GM12892 (cell line): ENCODE measurements at regions not wholly inside any gene's neighbourhood (a gene's known extent, or its start where the extent isn't known, plus 50 kb on each side); places are given as distances from the start of the nearest gene placed in this dataset.
"Not testable (repeated sequence)": the region's sequence is repeated elsewhere in the genome, so short reads cannot be mapped to it uniquely, and the experiment has no call there.

Experiments
- DNase-seq: peaks from one replicate; pipeline ENCODE4 v3.0.0; 2011; ENCODE audit not compliant: insufficient read length
- FAIRE-seq: peaks from 2 replicates; lab custom pipeline; 2011; peaks lifted over from hg19 to GRCh38; lab: Jason Lieb, UNC
- POLR2A ChIP-seq: IDR thresholded peaks from 2 replicates; pipeline ENCODE4 v1.6.1; 2011; ENCODE audit warnings: low read depth, low read length, control low read depth
- POLR2AphosphoS5 ChIP-seq: IDR thresholded peaks from 2 replicates; pipeline ENCODE4 v1.6.1; 2011; ENCODE audit warnings: low read depth, low read length, control low read depth
- TAF1 ChIP-seq: IDR thresholded peaks from 2 replicates; pipeline ENCODE4 v1.6.1; 2011; ENCODE audit warnings: low read depth, mild to moderate bottlenecking, control low read depth, low read length, borderline replicate concordance

- no peak for DNase-seq
- peak; percentile 24 for FAIRE-seq
- no peak for TF ChIP-seq POLR2AphosphoS5
- TF ChIP-seq TAF1: no peak
- no peak for TF ChIP-seq POLR2A
Measured at GRCh38 chr11:109958821-109959166, 134.4 kb upstream of the ZC3H12C start.

DNA sequence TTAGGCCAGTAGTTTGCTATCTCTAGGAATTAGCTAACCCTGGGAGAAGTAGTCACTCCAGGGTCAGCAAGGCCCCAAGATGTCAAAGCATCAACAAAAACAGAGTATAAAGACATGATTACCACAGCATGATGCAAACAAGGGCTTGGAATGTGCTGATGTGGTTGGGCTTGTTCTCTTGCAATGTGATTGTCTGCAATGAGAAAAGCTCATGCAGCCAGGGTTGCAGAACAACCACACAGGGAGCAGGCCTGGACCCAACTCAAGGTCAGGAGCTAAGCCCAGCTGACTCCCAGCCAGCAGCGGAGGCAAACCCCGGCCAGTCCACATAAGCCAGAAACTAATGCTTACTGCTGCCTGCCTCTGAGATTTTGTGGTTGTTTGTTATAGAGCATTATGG lies 132.4 kb upstream of the ZC3H12C start:
- no peak for DNase-seq
- no peak for TF ChIP-seq POLR2AphosphoS5
- TF ChIP-seq POLR2A: no peak
- TF ChIP-seq TAF1: no peak
- FAIRE-seq: no peak

- no peak for TF ChIP-seq TAF1
- no peak for TF ChIP-seq POLR2A
- TF ChIP-seq POLR2AphosphoS5: no peak
- no peak for DNase-seq
- no peak for FAIRE-seq
Measured at GRCh38 chr11:109961261-109961660, 131.9 kb upstream of the ZC3H12C start.

GRCh38 chr11:109963101-109963500 lies 130.1 kb upstream of the ZC3H12C start:
- FAIRE-seq: no peak
- no peak for DNase-seq
- TF ChIP-seq TAF1 (no peak), POLR2AphosphoS5 (no peak), POLR2A (no peak)

DNA sequence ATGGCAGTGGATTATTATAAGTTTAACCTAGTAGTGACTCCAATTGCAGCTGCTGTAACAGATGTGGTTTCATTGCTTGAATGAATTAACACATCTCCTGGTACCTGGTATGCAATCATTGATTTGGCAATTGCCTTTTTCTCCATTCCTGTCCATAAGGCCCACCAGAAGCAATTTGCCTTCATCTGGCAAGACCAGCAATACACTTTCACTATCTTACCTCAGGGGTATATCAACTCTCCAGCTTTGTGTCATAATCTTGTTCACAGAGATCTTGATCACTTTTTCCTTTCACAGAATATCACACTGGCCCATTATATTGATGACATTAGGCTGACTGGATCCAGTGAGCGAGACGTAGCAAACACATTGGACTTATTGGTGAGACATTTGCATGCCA lies 128.7 kb upstream of the ZC3H12C start:
- FAIRE-seq (no peak), DNase-seq (no peak)
- TF ChIP-seq TAF1 (no peak), POLR2A (no peak), POLR2AphosphoS5 (no peak)

DNA sequence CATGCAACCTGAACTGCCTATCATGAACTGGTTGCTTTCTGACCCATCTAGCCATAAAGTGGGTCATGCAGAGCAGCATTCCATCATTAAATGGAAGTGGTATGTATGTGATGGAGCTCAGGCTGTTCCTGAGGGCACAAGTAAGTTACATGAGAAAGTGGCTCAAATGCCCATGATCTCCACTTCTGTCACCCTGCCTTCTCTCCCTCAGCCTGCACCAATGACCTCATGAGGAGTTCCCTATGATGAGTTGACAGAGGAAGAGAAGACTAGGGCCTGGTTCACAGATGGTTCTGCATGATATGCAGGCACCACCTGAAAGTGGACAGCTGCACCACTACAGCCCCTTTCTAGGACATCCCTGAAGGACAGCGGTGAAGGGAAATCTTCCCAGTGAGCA lies 127.7 kb upstream of the ZC3H12C start:
- DNase-seq, FAIRE-seq: not testable (repeated sequence)

DNA sequence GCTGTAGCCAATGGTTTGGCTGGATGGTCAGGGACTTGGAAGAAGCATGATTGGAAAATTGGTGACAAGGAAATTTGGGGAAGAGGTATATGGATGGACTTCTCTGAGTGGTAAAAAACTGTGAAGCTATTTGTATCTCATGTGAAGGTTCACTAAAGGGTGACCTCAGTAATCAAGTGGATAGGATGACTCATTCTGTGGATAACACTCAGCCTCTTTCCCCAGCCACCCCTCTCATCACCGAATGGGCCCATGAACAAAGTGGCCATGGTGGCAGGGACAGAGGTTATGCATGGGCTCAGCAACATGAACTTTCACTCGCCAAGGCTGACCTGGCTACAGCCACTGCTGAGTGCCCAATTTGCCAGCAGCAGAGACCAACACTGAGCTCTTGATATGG lies 127.3 kb upstream of the ZC3H12C start:
- FAIRE-seq: peak; percentile 70

DNA sequence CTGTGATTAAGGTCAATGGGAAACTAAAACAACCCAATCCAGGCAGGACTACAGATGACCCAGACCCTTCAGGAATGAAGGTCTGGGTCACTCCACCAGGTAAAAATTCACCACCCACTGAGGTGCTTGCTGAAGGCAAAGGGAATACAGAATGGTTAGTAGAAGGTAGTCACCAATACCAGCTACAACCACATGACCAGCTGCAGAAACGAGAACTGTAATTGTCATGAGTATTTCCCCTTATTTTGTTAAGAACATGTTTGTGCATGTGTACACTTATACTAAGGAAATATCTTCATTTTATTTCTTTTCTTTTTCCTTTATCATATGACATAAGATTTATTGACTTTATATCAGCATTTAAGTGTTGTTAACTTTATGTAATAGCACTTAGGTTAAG lies 126.1 kb upstream of the ZC3H12C start:
- not testable (repeated sequence) for DNase-seq
- FAIRE-seq: peak; percentile 84

More for the DNA sequence above, 127.3 kb upstream of the ZC3H12C start:
- DNase-seq: not testable (repeated sequence)

DNA sequence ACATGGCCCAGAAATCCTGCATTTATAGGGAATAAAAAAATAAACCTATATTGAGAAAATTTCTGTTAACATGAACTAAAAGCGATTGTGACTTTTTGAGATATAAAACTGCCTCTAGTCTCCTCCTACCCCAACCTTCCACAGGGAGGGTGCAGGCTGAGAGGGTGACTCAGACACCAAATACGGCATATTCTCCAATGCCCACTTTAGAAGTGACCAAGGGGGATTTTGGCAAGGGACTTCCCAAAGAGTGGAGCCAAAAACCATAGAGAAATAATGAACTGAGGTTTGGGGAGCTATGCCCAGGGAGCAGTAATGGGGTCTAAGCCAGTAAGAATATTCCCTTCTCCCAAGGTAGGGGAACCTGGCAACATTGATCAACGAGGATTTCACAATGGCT lies 124.9 kb upstream of the ZC3H12C start:
- TF ChIP-seq TAF1: no peak
- FAIRE-seq (peak; percentile 83), DNase-seq (no peak)

DNA sequence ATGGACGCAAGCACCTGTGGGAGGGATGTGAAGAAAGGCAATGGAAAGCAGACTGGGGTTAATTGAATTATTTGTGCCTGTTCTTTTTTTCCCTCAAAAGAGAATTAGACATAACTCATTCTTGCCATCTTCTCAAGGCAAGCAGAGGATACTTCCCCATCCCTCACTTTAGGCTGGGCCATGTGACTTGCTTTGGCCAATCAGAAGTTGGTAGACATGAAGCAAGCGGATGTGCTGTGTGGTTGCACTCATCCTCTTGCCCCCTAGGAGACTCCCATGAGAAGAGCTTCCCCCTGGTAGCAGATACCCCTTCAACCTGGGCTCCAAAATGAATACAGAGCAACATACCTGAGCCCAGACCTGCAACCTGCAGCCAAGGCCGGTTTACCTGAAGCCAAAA lies 124.4 kb upstream of the ZC3H12C start:
- DNase-seq (no peak), FAIRE-seq (no peak)
- no peak for TF ChIP-seq TAF1
- TF ChIP-seq POLR2AphosphoS5: no peak
- TF ChIP-seq POLR2A: no peak

GRCh38 chr11:109970516-109971183 lies 122.5 kb upstream of the ZC3H12C start:
- FAIRE-seq: no peak
- TF ChIP-seq TAF1 (no peak), POLR2AphosphoS5 (peak; percentile 48; the same call in 1 of the 2 replicates), POLR2A (0 out of 2 replicates have a peak, but pooled peaks have one; percentile 36)
- DNase-seq: no peak

- FAIRE-seq (peak; percentile 96), DNase-seq (no peak)
- peak; percentile 39; the same call in 1 of the 2 replicates for TF ChIP-seq POLR2AphosphoS5
- TF ChIP-seq POLR2A: no peak; the same call in 1 of the 2 replicates
- TF ChIP-seq TAF1: no peak
Measured at GRCh38 chr11:109971184-109971523, 122.0 kb upstream of the ZC3H12C start.

DNA sequence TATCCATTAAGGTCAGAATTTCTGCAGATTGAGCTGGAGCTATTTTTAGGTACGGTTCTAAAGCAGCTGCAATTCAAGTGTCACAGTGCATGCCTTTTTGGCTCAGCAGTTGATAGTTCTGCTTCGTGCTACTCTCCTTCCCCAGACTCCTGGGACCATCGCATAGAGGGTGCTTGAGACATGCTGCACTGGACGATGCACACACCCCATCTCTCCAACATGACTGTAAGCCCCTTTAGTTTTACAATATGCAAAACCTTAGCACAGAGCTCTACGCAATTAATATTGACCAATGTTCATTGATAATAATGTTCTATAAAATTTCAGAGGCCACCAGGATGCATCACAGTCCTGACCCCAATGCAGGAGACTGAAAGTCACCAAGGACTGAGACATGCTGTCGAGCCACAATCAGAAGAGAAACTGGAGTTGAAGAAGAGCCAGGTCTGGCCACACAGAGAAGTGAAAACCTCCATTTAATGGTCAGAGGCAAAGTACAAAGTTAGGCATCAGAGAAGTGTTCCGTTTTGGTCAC lies 120.9 kb upstream of the ZC3H12C start:
- DNase-seq (no peak), FAIRE-seq (peak; percentile 98)
- no peak for TF ChIP-seq TAF1
- TF ChIP-seq POLR2AphosphoS5: peak; percentile 63
- peak; percentile 52; the same call in 1 of the 2 replicates for TF ChIP-seq POLR2A
